ENCODE measurements at regions not wholly inside any gene's neighbourhood (a gene's known extent, or its start where the extent isn't known, plus 50 kb on each side); places are given as distances from the start of the nearest gene placed in this dataset.

DNA sequence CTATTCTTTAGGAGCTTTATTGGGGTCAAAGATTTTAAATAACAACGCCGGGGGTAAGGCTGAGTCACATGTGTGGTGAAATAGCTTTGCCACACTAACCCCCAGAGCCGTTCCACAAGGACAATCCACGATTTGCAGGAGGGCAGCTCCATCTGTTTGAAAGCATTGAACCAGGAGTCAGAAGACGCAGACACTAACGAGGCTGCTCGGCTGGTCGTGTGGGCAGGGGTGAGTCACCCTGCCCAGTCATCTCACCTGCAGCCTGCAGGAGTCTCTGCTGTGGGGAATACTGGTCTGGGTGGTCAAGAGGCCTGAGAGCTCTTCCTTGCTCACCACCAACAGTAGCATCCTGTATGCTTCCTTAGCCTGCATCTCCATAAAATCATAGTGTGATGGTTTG, 149.2 kb upstream of the NCK2 start:
- no peak for DNase-seq (ENCODE audit: low read depth in 2 of 2)

DNA sequence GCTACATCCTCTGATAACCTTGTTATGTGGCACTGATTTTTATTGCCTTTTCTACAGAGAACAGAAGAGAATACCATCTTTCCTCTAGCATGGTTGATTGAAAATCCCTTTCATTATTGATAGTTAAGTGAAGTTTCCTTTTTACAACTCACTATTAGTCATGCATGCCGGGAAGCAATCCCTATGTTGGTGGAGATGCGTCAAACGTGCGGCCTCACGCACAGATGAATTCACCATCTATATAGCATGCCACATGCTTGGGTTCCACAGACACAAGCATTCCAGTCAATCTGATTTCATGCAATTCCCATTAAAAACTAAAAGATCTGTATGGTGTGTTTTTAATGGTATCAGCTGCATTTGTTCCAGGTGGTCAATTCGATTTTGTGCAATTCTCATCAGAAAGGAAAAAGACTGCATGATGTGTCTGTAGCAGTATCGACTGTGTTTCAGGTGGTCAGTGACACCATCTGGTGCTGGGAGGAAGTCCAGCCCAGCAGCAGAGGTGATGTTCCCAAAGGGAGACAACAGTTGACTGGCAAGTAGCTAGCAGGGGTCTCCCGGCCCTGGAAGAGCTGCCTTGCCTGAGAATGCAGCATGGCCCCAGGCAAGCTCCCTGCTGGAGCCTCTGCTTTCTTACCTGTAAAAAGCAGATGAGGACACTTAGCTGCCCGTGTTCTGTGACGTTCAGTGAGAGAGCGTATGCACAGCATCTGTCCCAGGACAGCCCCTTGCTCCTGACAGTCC, 151.3 kb upstream of the NCK2 start:
- no peak for DNase-seq (ENCODE audit: low read depth in 2 of 2)

DNA sequence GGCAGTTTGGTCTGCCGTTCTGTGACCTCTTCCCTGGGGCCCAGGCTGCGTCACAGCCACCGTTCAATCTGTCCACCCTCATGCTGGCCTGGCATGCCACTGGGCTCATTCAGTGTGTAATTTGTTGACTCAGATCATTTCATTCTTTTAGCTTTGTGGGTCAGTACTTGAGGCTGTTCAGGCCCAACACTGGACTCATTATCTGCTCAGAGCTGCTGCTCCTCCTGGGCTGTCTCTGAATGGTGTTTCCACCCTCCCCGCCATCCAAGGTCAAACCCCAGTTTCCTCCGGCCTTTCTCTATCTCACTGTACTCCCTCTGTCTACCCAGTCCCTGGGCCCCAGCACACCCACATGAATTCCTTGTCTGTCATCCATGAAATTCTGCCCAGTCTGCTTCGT, 152.4 kb upstream of the NCK2 start:
- no peak for DNase-seq (ENCODE audit: low read depth in 2 of 2)

DNA sequence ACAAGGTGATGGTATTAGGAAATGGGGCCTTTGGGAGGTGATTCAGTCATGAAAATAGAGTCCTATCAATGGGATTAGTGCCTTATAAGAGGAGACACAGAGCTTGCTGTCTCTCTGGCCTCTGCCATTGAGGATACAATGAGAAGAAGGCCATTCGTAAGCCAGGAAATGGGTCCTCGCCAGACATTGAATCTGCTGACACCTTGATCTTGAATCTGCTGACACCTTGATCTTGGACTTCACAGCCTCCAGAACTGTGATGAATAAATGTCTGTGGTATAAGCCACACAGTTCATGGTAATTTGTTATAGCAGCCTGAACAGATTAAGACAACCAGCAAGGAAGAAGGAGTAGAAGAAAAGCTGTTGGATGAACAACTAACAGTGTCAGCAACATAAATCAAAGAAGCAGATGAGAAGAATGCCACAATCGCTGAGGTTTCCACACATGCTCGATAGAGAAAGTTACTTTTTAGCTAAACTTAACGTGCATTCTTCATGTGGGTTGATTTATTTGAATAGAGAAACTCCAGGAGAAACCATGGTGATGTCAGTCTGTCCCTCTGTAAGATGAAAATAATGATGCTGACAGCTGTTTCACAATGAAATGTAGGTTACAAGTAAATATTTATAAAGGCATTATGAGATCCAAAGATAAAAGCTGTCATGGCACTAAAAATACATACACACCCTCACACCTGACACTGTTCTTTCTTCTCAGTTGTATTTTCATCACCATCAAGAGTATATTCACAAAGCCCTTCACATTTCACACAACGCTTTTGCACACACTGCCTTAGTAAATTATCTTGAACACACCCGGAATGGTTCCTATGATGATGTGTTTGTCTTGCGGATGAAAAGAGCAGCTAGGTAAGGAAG, 153.7 kb upstream of the NCK2 start:
- DNase-seq (ENCODE audit: low read depth in 2 of 2): no peak

DNA sequence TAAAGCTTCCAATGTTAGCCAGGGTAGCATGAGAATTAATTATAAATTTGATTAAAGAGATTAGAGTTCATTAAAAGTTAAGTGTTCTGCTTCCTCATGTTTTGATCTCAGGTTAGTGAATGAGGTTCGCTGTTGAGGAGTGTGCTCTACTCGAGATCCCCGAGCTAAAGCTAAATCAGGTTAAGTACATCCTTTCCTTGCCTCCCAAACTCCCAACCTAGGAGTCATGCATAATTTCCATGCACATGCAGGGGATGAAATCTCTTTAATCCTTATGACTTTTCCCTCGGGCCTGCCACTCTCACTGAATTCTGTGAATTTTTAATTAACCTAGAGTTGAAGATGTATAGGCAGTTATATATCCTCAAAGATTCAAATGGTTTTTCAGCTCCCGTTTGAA, 156.1 kb upstream of the NCK2 start:
- no peak for DNase-seq (ENCODE audit: low read depth in 2 of 2)

DNA sequence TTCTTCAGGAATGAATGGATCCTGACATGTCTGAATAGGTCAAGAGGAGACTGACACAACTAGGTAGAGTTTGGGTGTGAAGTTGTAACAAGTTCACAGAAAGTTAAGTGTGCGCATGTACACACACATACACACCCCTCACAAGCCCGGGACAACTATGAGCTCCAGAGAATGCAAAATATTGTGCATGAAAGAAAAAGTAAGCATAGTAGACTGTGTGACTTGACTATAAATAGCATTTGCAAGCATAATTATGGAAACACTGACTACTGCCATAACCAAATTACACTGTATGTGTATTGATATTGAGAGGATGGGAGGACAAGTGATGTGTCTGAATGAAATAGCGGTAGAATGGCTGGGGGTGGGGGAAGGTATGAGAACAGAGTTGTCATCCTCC, 157.1 kb upstream of the NCK2 start:
- no peak for DNase-seq (ENCODE audit: low read depth in 2 of 2)

DNA sequence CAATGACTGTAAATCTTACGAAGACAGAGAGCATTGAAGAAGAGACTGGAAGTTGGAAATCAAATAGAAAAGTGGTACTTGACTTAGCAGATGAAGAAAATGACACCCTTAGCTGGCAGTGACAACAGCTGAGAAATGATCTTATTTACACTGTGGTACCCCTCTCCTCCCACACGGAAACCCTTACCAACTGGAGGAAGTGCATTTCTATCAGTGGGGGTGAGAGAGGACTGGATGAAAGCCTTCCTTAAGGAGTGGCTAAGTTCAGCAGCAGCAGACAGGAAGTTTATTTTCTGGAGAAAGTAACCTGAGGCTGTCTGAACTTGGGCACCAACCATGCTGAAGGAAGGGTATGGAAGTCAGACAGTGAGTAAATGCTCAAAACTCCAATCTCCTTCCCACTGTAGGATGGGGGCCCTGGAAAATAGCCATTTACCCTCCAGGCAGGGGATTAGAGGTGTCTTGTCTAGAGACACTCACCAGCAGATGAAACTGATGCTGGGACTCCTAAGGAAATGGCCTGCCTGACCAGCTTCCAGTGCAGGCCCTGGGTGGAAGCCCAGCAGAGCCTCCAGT, 160.2 kb upstream of the NCK2 start:
- DNase-seq (ENCODE audit: low read depth in 2 of 2): no peak

DNA sequence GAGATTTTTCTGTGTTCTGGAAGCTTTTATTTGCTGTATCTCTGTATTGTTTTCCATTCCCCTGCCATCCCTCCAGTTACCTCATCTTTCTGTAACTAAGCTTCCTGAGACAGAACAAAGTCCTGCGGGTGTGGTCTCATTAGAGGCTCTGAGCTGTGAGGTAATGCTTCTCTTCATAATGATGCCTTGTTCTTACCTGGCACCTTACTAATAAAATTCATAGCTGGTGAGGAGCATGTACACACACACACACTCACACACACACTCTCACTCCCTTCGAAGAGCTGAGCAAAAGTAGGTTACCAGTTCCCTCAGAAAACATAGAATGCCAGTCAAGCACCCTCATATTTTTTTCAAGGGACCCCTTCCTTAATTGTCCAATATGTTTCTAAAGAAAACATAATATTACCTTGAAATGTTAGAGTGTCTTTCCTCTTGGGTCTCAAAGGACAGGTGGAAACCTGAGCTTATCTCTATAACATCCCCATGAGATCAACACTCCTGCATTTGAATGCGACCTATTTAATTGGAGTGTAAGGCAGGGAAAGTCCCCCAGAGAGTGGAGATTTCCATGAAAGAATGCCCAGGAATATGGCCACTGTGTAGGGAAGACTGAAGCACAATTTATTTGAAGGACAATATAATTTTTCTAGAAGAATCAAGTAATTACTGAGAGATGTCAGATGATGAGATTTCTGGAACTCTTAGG, 161.6 kb upstream of the NCK2 start:
- no peak for DNase-seq (ENCODE audit: low read depth in 2 of 2)

DNA sequence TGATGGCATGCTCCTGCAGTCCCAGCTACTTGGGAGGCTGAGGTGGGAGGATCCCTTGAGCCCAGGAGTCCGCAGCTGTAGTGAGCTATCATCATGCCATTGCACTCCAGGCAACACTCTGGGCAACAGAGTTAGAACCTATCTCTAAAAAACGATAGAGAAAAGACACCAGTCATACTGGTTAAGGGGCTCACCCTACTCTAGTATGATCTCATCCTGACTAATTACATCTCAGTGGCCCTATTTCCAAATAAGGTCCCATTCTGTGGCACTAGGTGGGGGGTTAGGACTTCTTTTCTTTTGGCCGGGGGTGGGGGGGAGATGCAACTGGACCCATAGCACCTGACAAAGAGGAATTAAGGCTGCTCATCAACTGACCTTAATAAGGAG, 163.2 kb upstream of the NCK2 start:
- DNase-seq (ENCODE audit: low read depth in 2 of 2): no peak

DNA sequence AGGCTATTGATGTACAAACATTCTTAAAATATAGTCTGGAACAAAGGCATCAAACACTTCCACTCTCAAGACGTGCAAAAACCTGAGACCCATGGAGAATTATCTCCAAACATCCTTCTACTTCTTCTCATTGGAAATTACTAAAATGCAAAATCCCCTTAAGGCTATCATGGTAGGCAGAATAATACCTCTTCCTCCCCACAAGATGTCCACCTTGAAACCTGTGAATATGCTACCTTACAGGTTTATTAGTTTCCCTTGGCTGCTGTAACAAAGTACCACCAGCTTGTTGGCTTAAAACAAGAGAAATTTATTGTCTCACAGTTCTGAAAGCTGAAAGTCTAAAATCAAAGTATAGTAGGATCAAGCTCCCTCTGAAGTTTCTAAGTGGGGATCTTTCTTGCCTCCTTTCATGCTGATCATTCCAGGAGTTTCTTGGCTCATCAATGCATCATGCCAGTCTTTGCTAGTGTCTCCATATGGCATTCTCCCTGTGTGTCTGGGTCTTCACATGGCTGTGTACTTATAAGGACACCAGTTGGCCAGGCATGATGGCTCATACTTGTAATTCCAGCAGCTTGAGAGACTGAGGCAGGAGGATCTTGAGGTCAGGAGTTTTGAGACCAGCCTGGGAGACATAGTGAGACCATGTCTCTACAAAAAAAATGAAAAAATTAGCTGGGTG, 163.7 kb upstream of the NCK2 start:
- no peak for DNase-seq (ENCODE audit: low read depth in 2 of 2)

DNA sequence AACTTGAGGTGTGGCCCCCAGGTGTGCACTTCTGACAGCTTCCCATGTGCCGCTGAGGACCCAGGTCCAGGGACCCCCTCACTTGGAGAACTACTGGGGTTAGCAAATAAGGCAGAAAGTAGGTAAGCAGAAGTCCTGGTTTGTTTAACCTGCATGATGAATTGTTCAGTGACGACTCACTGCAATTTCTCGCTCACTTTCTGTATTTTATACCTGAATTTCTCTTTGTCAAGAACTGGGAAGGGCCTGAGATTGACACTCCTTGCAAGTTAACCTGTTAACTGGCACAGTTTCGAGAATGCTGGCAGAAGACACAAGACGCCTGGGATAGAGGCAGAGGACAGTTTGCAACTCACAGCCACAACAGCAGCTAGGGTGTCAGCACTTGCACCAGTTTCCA, 164.5 kb upstream of the NCK2 start:
- DNase-seq (ENCODE audit: low read depth in 2 of 2): no peak

DNA sequence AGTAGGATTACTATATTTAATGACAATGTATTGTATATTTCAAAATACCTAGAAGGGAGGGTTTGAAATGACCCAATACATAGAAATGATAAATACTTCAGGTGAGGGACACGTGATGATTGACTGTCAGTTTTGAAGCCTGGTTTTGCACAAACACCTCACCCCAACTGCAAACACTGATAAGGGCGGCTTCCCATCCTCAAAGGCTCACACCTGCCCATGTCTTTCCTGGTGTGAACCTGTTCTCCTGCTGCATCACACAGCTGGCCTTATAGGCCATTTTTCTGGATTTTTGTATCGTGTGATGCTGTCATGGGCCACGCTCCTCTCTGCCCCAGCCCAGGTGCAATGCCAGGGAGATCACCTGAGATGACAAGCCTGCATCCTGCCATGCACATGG, 166.5 kb upstream of the NCK2 start:
- no peak for DNase-seq (ENCODE audit: low read depth in 2 of 2)

DNA sequence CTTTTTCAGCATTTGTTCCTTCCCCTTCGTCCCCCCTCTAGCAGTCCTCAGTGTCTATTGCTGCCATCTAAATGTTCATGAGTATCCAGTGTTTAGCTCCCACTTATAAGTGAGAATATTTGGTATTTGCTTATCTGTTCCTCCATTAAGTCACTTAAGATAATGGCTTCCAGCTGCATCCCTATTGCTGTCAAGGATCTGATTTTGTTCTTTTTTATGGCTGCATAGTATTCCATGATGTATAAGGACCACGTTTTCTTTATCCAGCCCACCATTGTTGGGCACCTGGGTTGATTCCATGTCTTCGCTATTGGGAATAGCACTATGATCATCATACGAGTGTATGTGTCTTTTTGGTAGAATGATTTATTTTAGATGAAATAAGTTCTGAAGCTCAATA, 166.9 kb upstream of the NCK2 start:
- no peak for DNase-seq (ENCODE audit: low read depth in 2 of 2)

DNA sequence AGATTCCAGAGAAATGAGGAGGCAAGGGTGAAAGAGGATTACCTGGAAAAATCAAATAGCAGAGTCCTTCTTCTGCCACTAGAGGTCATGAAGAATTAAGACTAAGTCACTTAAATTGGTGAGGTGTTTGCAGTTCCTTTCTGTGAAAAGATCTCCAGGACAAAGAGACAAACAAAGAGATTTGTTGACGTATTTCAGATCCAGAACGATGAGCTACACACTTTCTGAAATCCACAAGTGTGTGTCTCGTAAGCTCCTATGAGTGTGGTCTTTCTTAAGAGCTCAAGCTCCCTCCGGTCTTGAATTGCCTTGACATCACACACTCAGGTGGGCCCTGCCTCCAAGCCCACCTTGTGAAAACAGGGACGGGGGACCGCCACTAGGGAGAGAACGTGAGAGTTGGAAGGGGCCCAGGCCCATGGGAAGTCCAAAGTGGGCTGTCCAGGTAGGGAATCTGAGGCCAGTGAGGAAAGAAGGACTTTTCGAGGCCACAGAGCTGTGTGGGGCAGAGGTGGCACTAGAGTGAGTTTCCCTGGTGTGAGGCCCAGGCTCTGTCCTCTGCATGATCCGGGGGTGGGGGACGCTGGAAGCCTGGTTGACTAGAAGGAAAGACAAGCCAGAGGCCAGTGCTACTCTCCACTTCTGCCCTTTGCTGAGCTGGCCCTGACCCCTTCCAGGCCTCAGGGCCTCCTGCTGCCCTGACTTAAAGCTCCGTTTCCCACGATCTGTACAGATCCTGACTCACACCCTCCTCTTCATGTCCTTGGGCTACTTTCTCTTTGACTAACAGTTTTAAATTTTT, 168.1 kb upstream of the NCK2 start:
- DNase-seq (ENCODE audit: low read depth in 2 of 2): no peak

DNA sequence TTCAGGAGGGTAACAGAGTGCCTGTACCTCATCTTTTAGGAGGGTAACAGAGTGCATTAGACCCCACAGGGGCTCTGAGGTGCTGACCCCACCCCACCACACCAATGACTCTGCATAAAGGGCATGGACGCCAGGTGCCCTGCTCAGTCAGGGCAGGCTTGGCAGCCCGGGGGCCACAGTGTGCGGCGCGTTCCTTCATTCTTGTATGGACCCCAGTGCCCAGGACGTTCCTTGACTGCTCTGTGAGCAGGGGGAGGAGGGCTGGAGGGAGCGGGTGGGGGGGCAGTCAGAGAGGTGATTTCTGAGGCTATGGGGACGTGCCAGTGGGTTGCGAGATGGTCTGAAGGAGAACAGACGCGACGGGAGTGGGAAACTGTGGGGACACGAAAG, 168.7 kb upstream of the NCK2 start:
- no peak for DNase-seq (ENCODE audit: low read depth in 2 of 2)

DNA sequence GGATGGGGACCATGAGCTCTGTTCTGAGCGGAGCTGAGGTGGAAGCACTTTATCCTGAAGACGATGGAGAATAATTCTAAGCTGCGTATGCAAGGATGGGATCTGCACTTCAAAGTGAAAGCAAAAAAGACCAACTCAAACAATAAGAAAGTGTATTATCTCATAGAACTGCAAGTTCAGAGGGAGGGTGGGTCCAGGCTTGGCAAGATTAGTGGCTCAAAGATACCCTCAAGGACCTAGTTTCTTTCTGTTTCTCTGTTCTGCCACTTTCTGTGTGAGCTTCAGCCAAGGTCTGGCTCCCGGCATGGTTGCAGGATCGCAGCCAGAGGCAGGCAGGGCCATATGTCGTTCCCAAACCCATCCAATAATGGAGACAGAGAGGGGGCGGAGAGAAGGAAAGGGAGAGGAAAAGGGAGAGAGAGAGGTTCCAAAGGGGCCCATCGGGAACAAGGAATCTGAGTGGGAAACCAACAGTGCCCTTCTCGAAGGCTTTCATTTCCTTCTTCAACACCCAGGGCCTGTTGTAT, 169.2 kb upstream of the NCK2 start:
- no peak for DNase-seq (ENCODE audit: low read depth in 2 of 2)

DNA sequence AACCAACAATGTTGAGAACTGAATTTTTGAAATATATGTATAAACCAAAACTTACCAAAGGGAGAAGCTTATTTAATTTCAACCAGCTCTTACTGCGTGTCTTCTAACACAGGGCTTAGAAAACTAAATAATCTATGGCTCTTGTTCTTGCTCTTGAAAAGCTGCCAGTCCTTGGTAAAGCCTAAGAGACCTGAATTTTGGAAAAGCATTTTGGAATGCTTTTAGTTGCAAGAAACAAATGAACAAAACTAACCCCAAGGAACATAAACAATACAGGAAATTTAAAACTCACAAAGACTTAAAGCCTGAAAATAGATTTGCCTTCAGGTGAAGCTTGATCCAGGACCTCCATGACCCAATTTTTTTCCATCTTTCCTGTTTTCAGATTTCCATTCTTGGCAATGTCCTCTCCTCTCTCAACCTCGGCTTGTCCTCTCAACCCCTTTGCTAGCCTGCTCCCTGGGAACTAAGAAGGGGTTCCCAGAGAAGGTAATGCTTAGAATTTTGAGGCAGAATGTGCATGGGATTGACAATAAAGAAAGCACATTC, 169.8 kb upstream of the NCK2 start:
- no peak for DNase-seq (ENCODE audit: low read depth in 2 of 2)

DNA sequence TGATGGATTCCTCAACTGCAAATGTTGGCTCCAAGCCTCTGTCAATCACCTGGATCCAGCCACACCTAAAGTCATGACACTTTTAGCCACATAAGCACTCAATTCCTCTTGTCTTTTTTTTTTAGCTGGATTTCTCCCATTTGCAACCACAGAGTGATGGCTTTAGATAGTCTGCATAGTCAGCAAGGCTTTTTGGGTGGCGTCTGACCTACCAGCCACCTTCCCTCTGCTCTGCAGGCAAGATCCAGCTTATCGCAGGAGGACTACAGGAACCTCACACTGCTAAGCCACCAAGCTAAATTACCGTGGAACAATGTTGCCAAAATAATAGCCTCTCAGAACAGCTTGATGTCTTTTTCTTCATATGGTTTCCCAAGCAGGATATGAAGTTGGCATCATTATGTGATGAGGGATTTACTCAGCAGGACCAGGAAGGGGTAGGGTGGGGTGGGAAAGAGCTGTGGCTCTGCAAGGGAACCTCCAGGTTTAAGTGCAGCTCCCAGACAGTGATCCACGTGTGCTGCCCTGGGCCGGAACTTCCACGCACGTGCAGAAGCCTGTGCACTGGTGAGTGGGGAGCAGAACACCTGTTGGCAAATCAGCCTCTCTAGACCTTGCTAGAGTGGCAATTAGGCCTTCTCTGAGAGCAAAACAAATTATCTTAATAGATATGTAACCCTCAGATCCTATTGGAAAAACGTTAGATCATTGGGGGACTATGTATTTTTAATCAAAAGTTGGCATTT, 170.6 kb upstream of the NCK2 start:
- DNase-seq (ENCODE audit: low read depth in 2 of 2): no peak

DNA sequence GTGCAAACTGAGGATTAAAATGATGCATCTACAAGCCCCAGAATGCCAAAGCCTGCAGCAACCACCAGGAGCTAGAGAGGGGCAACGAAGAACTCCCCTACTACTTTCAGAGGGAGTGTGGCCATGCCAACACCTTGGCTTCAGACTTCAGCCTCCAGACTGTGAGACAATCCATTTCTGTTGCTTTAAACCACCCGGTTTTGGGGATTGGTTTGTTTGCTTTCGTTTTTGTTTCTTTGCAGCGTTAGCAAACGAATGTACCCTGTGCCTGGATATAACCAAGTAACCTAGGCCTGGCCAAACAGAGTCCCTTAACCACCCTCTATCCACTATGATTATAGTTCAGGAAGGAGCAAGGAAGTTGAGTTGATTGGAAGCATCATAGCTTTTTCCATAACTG, 171.2 kb upstream of the NCK2 start:
- DNase-seq (ENCODE audit: low read depth in 2 of 2): no peak
